ENCODE measurements at regions not wholly inside any gene's neighbourhood (a gene's known extent, or its start where the extent isn't known, plus 50 kb on each side); places are given as distances from the start of the nearest gene placed in this dataset.

DNA sequence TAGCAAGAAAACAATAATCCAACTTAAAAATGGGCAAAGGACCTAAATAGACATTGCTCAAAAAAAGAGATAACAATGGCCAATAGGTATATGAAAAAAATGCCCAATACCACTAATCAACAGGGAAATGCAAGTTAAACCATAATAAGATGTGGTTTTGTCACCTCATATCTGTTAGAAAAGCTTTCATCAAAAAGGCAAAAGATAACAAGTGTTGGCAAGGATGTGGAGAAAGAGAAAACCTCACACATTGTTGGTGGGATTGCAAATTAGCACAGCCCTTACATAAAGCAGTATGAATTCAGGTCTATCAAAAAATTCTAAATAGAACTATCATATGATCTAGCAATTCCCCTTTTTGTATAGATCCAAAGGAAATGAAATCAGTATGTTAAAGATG is 387.2 kb upstream of the DUSP10 start:
- Histone ChIP-seq H3K27ac (ENCODE audit: low read length, poor library complexity, severe bottlenecking) (no peak overlapping the region), H3K23ac (ENCODE audit: low read length in 2 of 2) (no peak overlapping the region), H3K4ac (ENCODE audit: low read depth in 1 of 2, low read length in 2 of 2) (no peak overlapping the region), H3K36me3 (ENCODE audit: control insufficient read depth in 1 of 2, insufficient read depth in 2 of 2, low read depth in 1 of 2, low read length in 2 of 2) (no peaks in the 10 kb centered on the region), H3K4me1 (ENCODE audit: control insufficient read depth, insufficient read depth, low read depth, low read length) (no peaks in the 10 kb centered on the region), H2BK5ac (ENCODE audit: low read depth, low read length, poor library complexity, severe bottlenecking) (no peak overlapping the region), H3K27me3 (ENCODE audit: control insufficient read depth in 1 of 2, insufficient read depth in 1 of 2, low read length in 2 of 2) (no peaks in the 10 kb centered on the region), H2BK12ac (ENCODE audit: low read length in 2 of 2) (no peak overlapping the region), H3K4me2 (ENCODE audit: low read length, poor library complexity, severe bottlenecking) (no peak overlapping the region), H2AK5ac (ENCODE audit: low read length, severe bottlenecking) (no peak overlapping the region), H3K14ac (ENCODE audit: low read length in 2 of 2) (no peak overlapping the region), H3K9me3 (ENCODE audit: control insufficient read depth, low read length) (peaks cover 8% of the 10 kb centered on the region), H2AFZ (ENCODE audit: low read depth, low read length) (no peak overlapping the region), H3K79me1 (replicated peaks; ENCODE audit: low read length, poor library complexity, severe bottlenecking) (no peaks in the 10 kb centered on the region), H3K4me3 (ENCODE audit: insufficient read depth in 1 of 2, low read depth in 1 of 2, low read length in 2 of 2) (no peak overlapping the region), H2BK15ac (ENCODE audit: low read depth, poor library complexity, severe bottlenecking) (no peak overlapping the region), H4K8ac (ENCODE audit: low read length) (no peak overlapping the region), H4K91ac (ENCODE audit: low read length) (no peak overlapping the region), H2BK120ac (ENCODE audit: low read depth, low read length) (no peak overlapping the region), H3K18ac (ENCODE audit: low read depth in 1 of 2, low read length in 2 of 2) (no peak overlapping the region), H3K9ac (ENCODE audit: low read length) (no peak overlapping the region)
- DNase-seq: no peak

DNA sequence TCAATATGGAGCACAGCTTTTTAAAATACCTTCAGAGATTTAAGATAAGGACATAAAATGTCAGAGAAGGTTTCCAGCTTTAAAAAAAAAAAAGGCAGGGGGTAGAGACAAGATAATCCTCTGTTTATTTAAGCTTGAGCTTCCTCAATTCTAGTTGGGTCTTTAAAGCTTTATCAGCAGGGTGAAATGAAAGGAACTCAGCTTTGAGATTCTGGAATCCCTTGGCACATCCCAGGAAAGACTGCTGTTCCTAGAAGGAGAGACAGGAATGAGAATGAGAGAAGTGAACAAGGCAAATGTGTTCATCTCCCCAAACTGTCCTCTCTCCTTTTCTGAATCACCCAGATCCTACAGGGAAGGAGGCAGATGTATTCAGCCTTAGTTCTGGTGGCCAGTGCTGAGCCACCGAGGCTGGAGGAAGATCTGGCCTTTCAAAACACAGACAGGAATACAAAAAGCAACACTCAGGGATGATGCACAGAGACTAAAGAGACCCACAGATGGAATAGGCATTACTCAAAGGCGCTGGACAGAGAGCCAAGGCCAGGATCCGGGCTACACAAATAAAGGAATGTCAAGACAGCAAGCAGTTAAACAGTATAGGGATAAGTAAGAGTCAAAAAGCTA is 385.8 kb upstream of the DUSP10 start:
- Histone ChIP-seq H3K9ac (ENCODE audit: low read length) (no peak overlapping the region), H3K79me1 (replicated peaks; ENCODE audit: low read length, poor library complexity, severe bottlenecking) (no peaks in the 10 kb centered on the region), H3K23ac (ENCODE audit: low read length in 2 of 2) (no peak overlapping the region), H2BK15ac (ENCODE audit: low read depth, poor library complexity, severe bottlenecking) (no peak overlapping the region), H2BK120ac (ENCODE audit: low read depth, low read length) (no peak overlapping the region), H2BK5ac (ENCODE audit: low read depth, low read length, poor library complexity, severe bottlenecking) (no peak overlapping the region), H3K18ac (ENCODE audit: low read depth in 1 of 2, low read length in 2 of 2) (no peak overlapping the region), H3K27ac (ENCODE audit: low read length, poor library complexity, severe bottlenecking) (no peak overlapping the region), H3K4me3 (ENCODE audit: insufficient read depth in 1 of 2, low read depth in 1 of 2, low read length in 2 of 2) (no peak overlapping the region), H3K9me3 (ENCODE audit: control insufficient read depth, low read length) (no peaks in the 10 kb centered on the region), H4K8ac (ENCODE audit: low read length) (no peak overlapping the region), H2BK12ac (ENCODE audit: low read length in 2 of 2) (no peak overlapping the region), H3K4ac (ENCODE audit: low read depth in 1 of 2, low read length in 2 of 2) (no peak overlapping the region), H2AFZ (ENCODE audit: low read depth, low read length) (no peak overlapping the region), H2AK5ac (ENCODE audit: low read length, severe bottlenecking) (no peak overlapping the region), H3K36me3 (ENCODE audit: control insufficient read depth in 1 of 2, insufficient read depth in 2 of 2, low read depth in 1 of 2, low read length in 2 of 2) (no peaks in the 10 kb centered on the region), H3K4me1 (ENCODE audit: control insufficient read depth, insufficient read depth, low read depth, low read length) (no peaks in the 10 kb centered on the region), H4K91ac (ENCODE audit: low read length) (no peak overlapping the region), H3K27me3 (ENCODE audit: control insufficient read depth in 1 of 2, insufficient read depth in 1 of 2, low read length in 2 of 2) (no peaks in the 10 kb centered on the region), H3K4me2 (ENCODE audit: low read length, poor library complexity, severe bottlenecking) (no peak overlapping the region), H3K14ac (ENCODE audit: low read length in 2 of 2) (no peak overlapping the region)
- 88% methylated on average over 3 of the region's 3 CpGs for WGBS
- DNase-seq: peak; percentile 8

DNA sequence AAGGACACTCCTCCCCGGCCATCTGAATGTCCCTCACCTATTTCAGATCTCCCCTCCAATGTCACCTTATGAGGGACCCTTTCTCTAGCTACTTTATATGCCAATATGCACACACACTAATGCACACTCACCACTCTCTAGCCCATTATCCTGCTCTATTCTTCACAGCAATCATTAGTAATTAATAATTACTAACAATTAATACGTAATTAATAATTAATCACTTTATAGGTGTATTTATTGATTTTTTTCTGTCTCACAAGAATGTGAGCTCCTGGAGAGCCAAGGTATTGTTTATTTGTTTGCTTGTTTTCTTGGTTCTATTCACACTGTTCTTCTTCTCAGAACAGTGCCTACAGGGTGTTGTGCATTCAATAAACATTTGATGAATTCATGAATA is 385.2 kb upstream of the DUSP10 start:
- Histone ChIP-seq H3K4me2 (ENCODE audit: low read length, poor library complexity, severe bottlenecking) (no peak overlapping the region), H3K9me3 (ENCODE audit: control insufficient read depth, low read length) (no peaks in the 10 kb centered on the region), H3K18ac (ENCODE audit: low read depth in 1 of 2, low read length in 2 of 2) (no peak overlapping the region), H3K79me1 (replicated peaks; ENCODE audit: low read length, poor library complexity, severe bottlenecking) (no peaks in the 10 kb centered on the region), H3K27me3 (ENCODE audit: control insufficient read depth in 1 of 2, insufficient read depth in 1 of 2, low read length in 2 of 2) (no peaks in the 10 kb centered on the region), H3K14ac (ENCODE audit: low read length in 2 of 2) (no peak overlapping the region), H2BK120ac (ENCODE audit: low read depth, low read length) (no peak overlapping the region), H2BK12ac (ENCODE audit: low read length in 2 of 2) (no peak overlapping the region), H3K36me3 (ENCODE audit: control insufficient read depth in 1 of 2, insufficient read depth in 2 of 2, low read depth in 1 of 2, low read length in 2 of 2) (no peaks in the 10 kb centered on the region), H2BK15ac (ENCODE audit: low read depth, poor library complexity, severe bottlenecking) (no peak overlapping the region), H3K4ac (ENCODE audit: low read depth in 1 of 2, low read length in 2 of 2) (no peak overlapping the region), H2AK5ac (ENCODE audit: low read length, severe bottlenecking) (no peak overlapping the region), H2AFZ (ENCODE audit: low read depth, low read length) (no peak overlapping the region), H3K4me3 (ENCODE audit: insufficient read depth in 1 of 2, low read depth in 1 of 2, low read length in 2 of 2) (no peak overlapping the region), H3K23ac (ENCODE audit: low read length in 2 of 2) (no peak overlapping the region), H3K4me1 (ENCODE audit: control insufficient read depth, insufficient read depth, low read depth, low read length) (no peaks in the 10 kb centered on the region), H4K8ac (ENCODE audit: low read length) (no peak overlapping the region), H4K91ac (ENCODE audit: low read length) (no peak overlapping the region), H2BK5ac (ENCODE audit: low read depth, low read length, poor library complexity, severe bottlenecking) (no peak overlapping the region), H3K9ac (ENCODE audit: low read length) (no peak overlapping the region), H3K27ac (ENCODE audit: low read length, poor library complexity, severe bottlenecking) (no peak overlapping the region)
- 85% methylated on average over 1 of the region's 2 CpGs for WGBS
- no peak for DNase-seq

DNA sequence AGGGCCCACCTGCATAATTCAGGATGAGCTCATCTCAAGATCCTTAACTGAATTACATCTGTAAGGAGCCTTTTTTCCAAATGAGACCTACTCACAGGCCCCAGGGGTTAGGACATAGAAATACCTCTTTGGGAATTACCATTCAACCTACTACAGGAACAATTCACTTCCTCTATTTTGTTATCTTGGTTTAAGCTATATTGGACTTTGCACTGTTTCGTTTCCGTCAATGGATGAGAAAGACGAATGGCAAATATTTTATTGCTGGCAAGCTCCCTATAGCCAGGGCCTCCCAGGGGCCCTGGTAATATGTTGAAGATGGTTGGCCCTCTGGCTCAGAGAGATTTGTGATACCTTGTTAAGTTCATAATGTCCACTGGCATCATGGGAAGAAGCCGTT is 384.2 kb upstream of the DUSP10 start:
- H3K18ac ChIP-seq (ENCODE audit: low read depth in 1 of 2, low read length in 2 of 2): no peak overlapping the region
- H4K8ac ChIP-seq (ENCODE audit: low read length): no peak overlapping the region
- WGBS: 90% methylated on average over 4 of the region's 4 CpGs
- no peaks in the 10 kb centered on the region for H3K79me1 ChIP-seq (replicated peaks; ENCODE audit: low read length, poor library complexity, severe bottlenecking)
- H2AFZ ChIP-seq (ENCODE audit: low read depth, low read length): no peak overlapping the region
- DNase-seq: no peak
- no peak overlapping the region for H2BK5ac ChIP-seq (ENCODE audit: low read depth, low read length, poor library complexity, severe bottlenecking)
- no peak overlapping the region for H3K23ac ChIP-seq (ENCODE audit: low read length in 2 of 2)
- H3K4me3 ChIP-seq (ENCODE audit: insufficient read depth in 1 of 2, low read depth in 1 of 2, low read length in 2 of 2): no peak overlapping the region
- no peak overlapping the region for H3K14ac ChIP-seq (ENCODE audit: low read length in 2 of 2)
- no peak overlapping the region for H2AK5ac ChIP-seq (ENCODE audit: low read length, severe bottlenecking)
- H3K4me1 ChIP-seq (ENCODE audit: control insufficient read depth, insufficient read depth, low read depth, low read length): no peaks in the 10 kb centered on the region
- no peak overlapping the region for H3K4ac ChIP-seq (ENCODE audit: low read depth in 1 of 2, low read length in 2 of 2)
- H3K27ac ChIP-seq (ENCODE audit: low read length, poor library complexity, severe bottlenecking): no peak overlapping the region
- no peaks in the 10 kb centered on the region for H3K36me3 ChIP-seq (ENCODE audit: control insufficient read depth in 1 of 2, insufficient read depth in 2 of 2, low read depth in 1 of 2, low read length in 2 of 2)
- no peak overlapping the region for H3K9ac ChIP-seq (ENCODE audit: low read length)
- H3K27me3 ChIP-seq (ENCODE audit: control insufficient read depth in 1 of 2, insufficient read depth in 1 of 2, low read length in 2 of 2): no peaks in the 10 kb centered on the region
- H4K91ac ChIP-seq (ENCODE audit: low read length): no peak overlapping the region
- no peak overlapping the region for H2BK120ac ChIP-seq (ENCODE audit: low read depth, low read length)
- no peak overlapping the region for H3K4me2 ChIP-seq (ENCODE audit: low read length, poor library complexity, severe bottlenecking)
- H3K9me3 ChIP-seq (ENCODE audit: control insufficient read depth, low read length): no peaks in the 10 kb centered on the region
- no peak overlapping the region for H2BK15ac ChIP-seq (ENCODE audit: low read depth, poor library complexity, severe bottlenecking)
- H2BK12ac ChIP-seq (ENCODE audit: low read length in 2 of 2): no peak overlapping the region

Measured in mesenchymal stem cell (in vitro differentiated cells and primary cell).